Neuronal stem cell (in vitro differentiated cells): ENCODE measurements at regions not wholly inside any gene's neighbourhood (a gene's known extent, or its start where the extent isn't known, plus 50 kb on each side); places are given as distances from the start of the nearest gene placed in this dataset.

Experiments used
- DNase-seq: peaks from one replicate; pipeline ENCODE4 v3.0.0-alpha.2; 2013; ENCODE audit warnings: low spot score
- H2AFZ ChIP-seq: one replicate; pipeline ENCODE4 v1.6.1; 2013; ENCODE audit warnings: mild to moderate bottlenecking, low read length, inconsistent platforms
- H2AK5ac ChIP-seq: 2 replicates; pipeline ENCODE4 v1.6.1; 2013; ENCODE audit warnings: low read depth, mild to moderate bottlenecking, inconsistent platforms, low read length, moderate library complexity, mixed read lengths
- H2BK120ac ChIP-seq: 2 replicates; pipeline ENCODE4 v1.6.1; 2013; ENCODE audit warnings: low read depth, mild to moderate bottlenecking, inconsistent platforms, low read length, moderate library complexity, mixed read lengths
- H2BK12ac ChIP-seq: one replicate; pipeline ENCODE4 v1.6.1; 2013; ENCODE audit warnings: low read length, inconsistent platforms
- H2BK15ac ChIP-seq: 2 replicates; pipeline ENCODE4 v1.6.1; 2013; ENCODE audit warnings: mild to moderate bottlenecking, low read length, inconsistent platforms, mixed read lengths
- H2BK5ac ChIP-seq: one replicate; pipeline ENCODE4 v1.6.1; 2013; ENCODE audit warnings: inconsistent platforms, mild to moderate bottlenecking, low read length, moderate library complexity
- H3K14ac ChIP-seq: one replicate; pipeline ENCODE4 v1.6.1; 2013; ENCODE audit warnings: low read length, inconsistent platforms
- H3K18ac ChIP-seq: 2 replicates; pipeline ENCODE4 v1.6.1; 2013; ENCODE audit warnings: low read length, inconsistent platforms
- H3K23ac ChIP-seq: 2 replicates; pipeline ENCODE4 v1.6.1; 2013; ENCODE audit warnings: low read depth, mild to moderate bottlenecking, mixed read lengths, low read length, inconsistent platforms; ENCODE audit not compliant: poor library complexity
- H3K27ac ChIP-seq: replicated peaks from 3 replicates; pipeline ENCODE4 v1.5.1; 2013; ENCODE audit warnings: low read length, inconsistent platforms
- H3K27me3 ChIP-seq, 3 experiments: 2 replicates each; pipeline ENCODE4 v1.6.1; 2013; ENCODE audit warnings: low read length in 3 of 3, mild to moderate bottlenecking in 2 of 3, inconsistent platforms in 1 of 3, low read depth in 1 of 3, mixed read lengths in 1 of 3, moderate library complexity in 1 of 3; ENCODE audit not compliant: control insufficient read depth in 3 of 3, insufficient read depth in 3 of 3
- H3K36me3 ChIP-seq, 2 donors: replicated peaks in 1 of 2; 2 replicates each; pipeline ENCODE4 v1.6.1; 2013; ENCODE audit warnings: low read length in 2 of 2; ENCODE audit not compliant: control insufficient read depth in 2 of 2, insufficient read depth in 2 of 2
- H3K4ac ChIP-seq: 2 replicates; pipeline ENCODE4 v1.6.1; 2013; ENCODE audit warnings: inconsistent platforms, mild to moderate bottlenecking, low read length, moderate library complexity
- H3K4me1 ChIP-seq, 2 donors: 1 replicate in 1 of 2; 2 replicates in 1 of 2; pipeline ENCODE4 v1.6.1; 2013; ENCODE audit warnings: low read length in 2 of 2, low read depth in 1 of 2; ENCODE audit not compliant: control insufficient read depth in 2 of 2, insufficient read depth in 1 of 2
- H3K4me2 ChIP-seq: one replicate; pipeline ENCODE4 v1.6.1; 2013; ENCODE audit warnings: mild to moderate bottlenecking, low read length, inconsistent platforms; ENCODE audit not compliant: insufficient read depth, poor library complexity, severe bottlenecking
- H3K4me3 ChIP-seq, 2 donors: 2 replicates each; pipeline ENCODE4 v1.5.1; 2013; ENCODE audit warnings: low read length in 2 of 2, mild to moderate bottlenecking in 2 of 2, inconsistent platforms in 1 of 2, moderate library complexity in 1 of 2
- H3K79me1 ChIP-seq: one replicate; pipeline ENCODE4 v1.6.1; 2013; ENCODE audit warnings: low read depth, mild to moderate bottlenecking, inconsistent platforms, low read length, moderate library complexity
- H3K9ac ChIP-seq: one replicate; pipeline ENCODE4 v1.6.1; 2013; ENCODE audit warnings: mild to moderate bottlenecking, low read depth, low read length, inconsistent platforms; ENCODE audit not compliant: poor library complexity
- H3K9me3 ChIP-seq, 2 donors: replicated peaks in 1 of 2; 2 replicates each; pipeline versions ENCODE3 to v1.6.1; 2013; ENCODE audit warnings: low read length in 2 of 2, mild to moderate bottlenecking in 2 of 2, inconsistent platforms in 1 of 2, low read depth in 1 of 2, mixed read lengths in 1 of 2, moderate library complexity in 1 of 2; ENCODE audit not compliant: control insufficient read depth in 2 of 2, insufficient read depth in 1 of 2
- H4K8ac ChIP-seq: one replicate; pipeline ENCODE4 v1.6.1; 2013; ENCODE audit warnings: low read depth, mild to moderate bottlenecking, inconsistent platforms, low read length, moderate library complexity
- H4K91ac ChIP-seq: one replicate; pipeline ENCODE4 v1.6.1; 2013; ENCODE audit warnings: low read length, low read depth, mild to moderate bottlenecking, inconsistent platforms; ENCODE audit not compliant: poor library complexity
- WGBS, 2 donors: extraction: QIAGEN DNeasy Blood & Tissue Kit; methylation state at CpG; one replicate each; pipeline ENCODE4 v1.1.7; 2013; ENCODE audit warnings: missing lambda C conversion rate in 2 of 2, mixed read lengths in 1 of 2; ENCODE audit not compliant: insufficient read length in 2 of 2, insufficient replicate concordance in 1 of 2; ENCODE audit errors: extremely low coverage in 2 of 2; 5-methylcytosine and 5-hydroxymethylcytosine counted together

DNA sequence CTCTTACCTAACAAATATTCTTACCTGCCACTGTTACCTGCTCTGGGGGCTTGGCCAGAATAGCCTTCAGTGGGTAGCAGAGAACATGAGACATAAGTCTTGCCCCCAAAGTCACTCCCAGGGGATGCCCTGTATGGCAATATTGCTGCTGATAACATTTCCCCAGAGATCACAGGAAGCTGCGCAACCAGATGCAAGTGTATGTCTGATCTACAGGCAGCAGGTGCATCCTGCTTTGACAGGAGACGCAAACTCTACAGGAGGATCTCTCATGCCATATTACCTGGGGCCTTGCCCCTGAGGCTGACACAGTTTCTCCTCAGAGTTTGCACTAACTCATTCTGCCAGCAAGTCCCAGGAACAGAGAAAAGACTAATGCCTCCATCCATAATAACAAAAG lies 174.4 kb upstream of the LPP start:
- Histone ChIP-seq H3K4me1 (peaks cover 0 to under 1% of the 10 kb centered on the region in 2 donors), H2BK120ac (no peak overlapping the region), H3K4me3 (no peak overlapping the region), H3K4me2 (no peak overlapping the region), H2AK5ac (no peak overlapping the region), H3K36me3 (no peaks in the 10 kb centered on the region), H3K4ac (no peak overlapping the region), H3K27ac (no peak overlapping the region), H3K79me1 (no peaks in the 10 kb centered on the region), H2BK15ac (no peak overlapping the region), H2AFZ (no peak overlapping the region), H3K9ac (no peak overlapping the region), H3K23ac (no peak overlapping the region), H3K14ac (no peak overlapping the region), H4K8ac (no peak overlapping the region), H2BK12ac (no peak overlapping the region), H3K27me3 (no peaks in the 10 kb centered on the region), H2BK5ac (no peak overlapping the region), H4K91ac (no peak overlapping the region), H3K18ac (no peak overlapping the region), H3K9me3 (peaks cover 0 to 3% of the 10 kb centered on the region in 2 donors)
- WGBS, 2 donors = no CpG with 5 or more reads among the region's 2 CpGs
- no peak for DNase-seq

DNA sequence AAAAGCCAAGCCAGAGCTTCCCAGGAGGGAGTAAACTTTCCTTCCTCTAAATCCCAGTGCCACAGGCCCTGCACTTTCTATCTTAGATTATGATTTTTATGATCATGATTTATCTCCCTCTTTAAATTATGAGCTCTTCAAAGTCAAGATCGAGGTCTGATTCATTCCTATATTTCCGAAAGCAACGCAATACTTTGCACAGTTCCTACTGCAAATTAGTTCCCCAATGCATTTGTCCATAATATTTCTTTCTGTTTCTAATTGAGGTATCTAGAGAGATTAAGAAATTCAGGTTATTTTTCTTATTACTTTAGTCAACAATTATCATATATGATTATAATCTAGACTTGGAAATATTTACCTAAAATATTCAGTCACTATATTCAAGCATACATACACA lies 173.1 kb upstream of the LPP start:
- Histone ChIP-seq H3K4me1 (peaks cover 0 to 5% of the 10 kb centered on the region in 2 donors), H2AK5ac (no peak overlapping the region), H3K18ac (no peak overlapping the region), H3K4me2 (no peak overlapping the region), H3K27me3 (no peaks in the 10 kb centered on the region), H3K4me3 (no peak overlapping the region), H2BK12ac (no peak overlapping the region), H2BK5ac (no peak overlapping the region), H3K9ac (no peak overlapping the region), H3K27ac (no peak overlapping the region), H3K9me3 (peaks cover 0 to 3% of the 10 kb centered on the region in 2 donors), H3K36me3 (no peaks in the 10 kb centered on the region), H4K8ac (no peak overlapping the region), H3K14ac (no peak overlapping the region), H3K4ac (no peak overlapping the region), H4K91ac (no peak overlapping the region), H2AFZ (no peak overlapping the region), H3K79me1 (no peaks in the 10 kb centered on the region), H3K23ac (no peak overlapping the region), H2BK120ac (no peak overlapping the region), H2BK15ac (no peak overlapping the region)
- no peak for DNase-seq
- WGBS, 2 donors = no CpG with 5 or more reads among the region's 3 CpGs

DNA sequence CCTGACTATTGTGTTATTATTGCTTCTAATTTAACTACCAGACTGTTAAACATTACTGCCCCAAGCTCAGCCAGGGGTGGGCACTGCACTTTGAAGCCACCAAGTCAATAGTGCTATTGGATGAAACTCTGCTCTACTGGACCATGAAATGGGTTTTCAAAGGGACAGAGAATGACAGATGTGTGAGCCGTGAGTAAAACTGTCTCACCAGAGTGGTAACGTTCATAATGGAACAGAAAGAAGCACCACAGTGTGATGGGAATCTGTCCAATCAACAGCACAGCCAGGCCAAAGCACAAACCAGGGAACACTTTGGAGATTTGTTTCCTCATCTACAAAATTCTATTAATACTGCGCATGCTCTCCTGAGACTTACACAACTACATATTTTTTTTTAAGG lies 171.8 kb upstream of the LPP start:
- Histone ChIP-seq H3K4ac (no peak overlapping the region), H2AFZ (no peak overlapping the region), H3K9me3 (peaks cover 0 to 3% of the 10 kb centered on the region in 2 donors), H3K4me1 (peaks cover 0 to 5% of the 10 kb centered on the region in 2 donors), H4K8ac (no peak overlapping the region), H2BK12ac (no peak overlapping the region), H2BK120ac (no peak overlapping the region), H3K27me3 (no peaks in the 10 kb centered on the region), H3K4me2 (no peak overlapping the region), H2BK15ac (no peak overlapping the region), H3K27ac (no peak overlapping the region), H3K79me1 (no peaks in the 10 kb centered on the region), H2BK5ac (no peak overlapping the region), H3K4me3 (no peak overlapping the region), H3K23ac (no peak overlapping the region), H3K36me3 (no peaks in the 10 kb centered on the region), H4K91ac (no peak overlapping the region), H3K14ac (no peak overlapping the region), H3K18ac (no peak overlapping the region), H3K9ac (no peak overlapping the region), H2AK5ac (no peak overlapping the region)
- DNase-seq = no peak
- no CpG with 5 or more reads among the region's 3 CpGs for WGBS, 2 donors

DNA sequence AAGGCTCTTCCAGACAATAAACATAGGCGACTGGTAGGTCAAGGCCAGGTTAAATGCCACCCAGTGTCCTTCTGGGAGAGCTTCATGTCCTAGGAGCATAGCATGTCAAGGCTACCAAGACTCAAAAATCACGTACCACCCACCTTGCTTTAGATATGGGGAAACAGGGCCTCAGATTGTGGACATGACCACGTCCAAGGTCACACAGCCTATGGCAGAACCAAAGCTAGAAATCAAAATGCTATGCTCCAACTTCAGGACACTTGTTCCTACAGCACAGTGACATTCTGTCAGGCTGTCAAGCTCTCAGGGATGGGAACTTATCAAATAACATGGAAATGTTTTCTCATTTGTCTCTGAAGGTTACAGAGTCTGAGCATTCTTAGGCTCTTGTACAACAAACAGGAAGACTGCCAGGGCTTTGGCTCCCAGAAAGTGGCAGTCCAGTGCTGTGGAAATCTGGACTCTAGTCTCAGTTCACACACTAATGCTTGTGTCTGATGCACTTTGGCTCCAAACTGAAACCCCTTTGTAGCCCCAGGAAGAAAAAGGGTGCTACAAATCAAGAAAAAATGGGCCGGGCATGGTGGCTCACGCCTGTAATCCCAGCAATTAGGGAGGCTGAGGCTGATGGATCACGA lies 170.4 kb upstream of the LPP start:
- Histone ChIP-seq H3K4ac (no peak overlapping the region), H2AFZ (no peak overlapping the region), H3K36me3 (no peaks in the 10 kb centered on the region), H3K14ac (no peak overlapping the region), H3K4me2 (no peak overlapping the region), H3K27ac (no peak overlapping the region), H2BK120ac (no peak overlapping the region), H3K79me1 (no peaks in the 10 kb centered on the region), H3K9me3 (peaks cover 0 to 2% of the 10 kb centered on the region in 2 donors), H3K18ac (no peak overlapping the region), H2BK12ac (no peak overlapping the region), H4K8ac (no peak overlapping the region), H3K23ac (no peak overlapping the region), H3K27me3 (no peaks in the 10 kb centered on the region), H2BK15ac (no peak overlapping the region), H3K4me1 (peaks cover 0 to 5% of the 10 kb centered on the region in 2 donors), H3K9ac (no peak overlapping the region), H2AK5ac (no peak overlapping the region), H4K91ac (no peak overlapping the region), H2BK5ac (no peak overlapping the region), H3K4me3 (no peak overlapping the region)
- no peak for DNase-seq
- no CpG with 5 or more reads among the region's 6 CpGs for WGBS, 2 donors
